Chondrocyte (in vitro differentiated cells): ENCODE measurements at regions not wholly inside any gene's neighbourhood (a gene's known extent, or its start where the extent isn't known, plus 50 kb on each side); places are given as distances from the start of the nearest gene placed in this dataset.

Source experiments
- DNase-seq: peaks from one replicate; pipeline ENCODE4 v3.0.0; 2021; ENCODE audit warnings: mixed read lengths, low spot score
- H3K27ac Mint-ChIP-seq: one replicate; pipeline ENCODE4 v1.8.0; 2021; ENCODE audit warnings: mild to moderate bottlenecking, moderate library complexity, mixed read lengths; ENCODE audit not compliant: unreplicated experiment
- H3K27me3 Mint-ChIP-seq: 2 replicates; pipeline ENCODE4 v1.8.0; 2021; ENCODE audit warnings: low read depth, mixed read lengths
- H3K36me3 Mint-ChIP-seq: 2 replicates; pipeline ENCODE4 v1.8.0; 2021; ENCODE audit warnings: low read depth, mixed read lengths
- H3K4me1 Mint-ChIP-seq: 2 replicates; pipeline ENCODE4 v1.8.0; 2021; ENCODE audit warnings: low read depth, mild to moderate bottlenecking, mixed read lengths
- H3K4me3 Mint-ChIP-seq: one replicate; pipeline ENCODE4 v1.8.0; 2021; ENCODE audit warnings: mild to moderate bottlenecking, moderate library complexity, mixed read lengths; ENCODE audit not compliant: unreplicated experiment
- H3K9me3 Mint-ChIP-seq: 2 replicates; pipeline ENCODE4 v1.8.0; 2021; ENCODE audit warnings: low read depth, mixed read lengths
- TF ChIP-seq, protein P1 (sequence below): fragments of 200-600 bp; sonication (generic); IDR thresholded peaks from 2 replicates; pipeline ENCODE4 v1.5.0; 2021; ENCODE audit warnings: antibody characterized with exemption, mild to moderate bottlenecking, moderate library complexity

DNA sequence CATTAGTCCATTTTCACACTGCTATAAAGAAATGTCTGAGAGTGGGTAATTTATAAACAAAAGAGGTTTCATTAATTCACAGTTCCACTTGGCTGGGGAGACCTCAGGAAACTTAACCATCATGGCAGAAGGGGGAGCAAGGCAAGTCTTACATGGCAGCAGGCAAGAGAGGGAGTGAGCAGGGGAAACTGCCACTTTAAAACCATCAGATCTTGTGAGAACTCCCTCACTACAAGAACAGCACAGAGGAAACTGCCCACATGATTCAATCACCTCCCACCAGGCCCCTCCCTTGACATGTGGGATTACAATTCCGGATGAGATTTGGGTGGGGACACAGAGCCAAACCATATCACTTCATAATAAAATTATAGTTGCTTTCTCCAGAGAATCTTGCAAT is 365.5 kb upstream of the ID2 start:
- TF ChIP-seq, protein P1, sequence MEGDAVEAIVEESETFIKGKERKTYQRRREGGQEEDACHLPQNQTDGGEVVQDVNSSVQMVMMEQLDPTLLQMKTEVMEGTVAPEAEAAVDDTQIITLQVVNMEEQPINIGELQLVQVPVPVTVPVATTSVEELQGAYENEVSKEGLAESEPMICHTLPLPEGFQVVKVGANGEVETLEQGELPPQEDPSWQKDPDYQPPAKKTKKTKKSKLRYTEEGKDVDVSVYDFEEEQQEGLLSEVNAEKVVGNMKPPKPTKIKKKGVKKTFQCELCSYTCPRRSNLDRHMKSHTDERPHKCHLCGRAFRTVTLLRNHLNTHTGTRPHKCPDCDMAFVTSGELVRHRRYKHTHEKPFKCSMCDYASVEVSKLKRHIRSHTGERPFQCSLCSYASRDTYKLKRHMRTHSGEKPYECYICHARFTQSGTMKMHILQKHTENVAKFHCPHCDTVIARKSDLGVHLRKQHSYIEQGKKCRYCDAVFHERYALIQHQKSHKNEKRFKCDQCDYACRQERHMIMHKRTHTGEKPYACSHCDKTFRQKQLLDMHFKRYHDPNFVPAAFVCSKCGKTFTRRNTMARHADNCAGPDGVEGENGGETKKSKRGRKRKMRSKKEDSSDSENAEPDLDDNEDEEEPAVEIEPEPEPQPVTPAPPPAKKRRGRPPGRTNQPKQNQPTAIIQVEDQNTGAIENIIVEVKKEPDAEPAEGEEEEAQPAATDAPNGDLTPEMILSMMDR, result no peak
- Mint-ChIP-seq H3K4me3 (no peak overlapping the region), H3K36me3 (no peaks in the 10 kb centered on the region), H3K9me3 (no peaks in the 10 kb centered on the region), H3K27ac (no peak overlapping the region), H3K4me1 (no peaks in the 10 kb centered on the region), H3K27me3 (peaks cover 15% of the 10 kb centered on the region)
- no peak for DNase-seq

- no peaks in the 10 kb centered on the region for H3K36me3 Mint-ChIP-seq
- H3K4me3 Mint-ChIP-seq, result no peak overlapping the region
- no peaks in the 10 kb centered on the region for H3K4me1 Mint-ChIP-seq
- peaks cover 15% of the 10 kb centered on the region for H3K27me3 Mint-ChIP-seq
- TF ChIP-seq, protein P1, result no peak
- no peak overlapping the region for H3K27ac Mint-ChIP-seq
- H3K9me3 Mint-ChIP-seq, result no peaks in the 10 kb centered on the region
- no peak for DNase-seq
These were observed 364.4 kb upstream of the ID2 start for GRCh38 chr2:8317418-8317817.

DNA sequence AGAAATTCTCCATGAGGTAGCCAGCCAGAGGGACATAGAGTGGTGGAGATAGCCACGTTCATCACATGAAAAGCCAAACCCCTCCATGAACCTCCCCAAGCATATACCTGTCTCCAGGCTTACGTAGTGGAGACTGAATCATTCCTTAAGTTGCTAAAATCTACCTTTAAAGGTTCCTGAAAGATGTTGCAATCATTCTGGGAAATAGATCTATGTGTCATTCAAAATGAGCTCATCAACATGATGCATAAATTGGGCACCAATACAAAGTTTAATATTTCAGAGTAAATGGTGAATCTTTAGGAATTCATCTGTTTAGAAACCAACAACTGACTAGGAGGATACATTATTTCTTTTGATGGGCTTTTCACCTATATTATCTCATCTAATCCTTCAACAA is 362.6 kb upstream of the ID2 start:
- Mint-ChIP-seq H3K36me3 (no peaks in the 10 kb centered on the region), H3K9me3 (peaks cover 9% of the 10 kb centered on the region), H3K4me1 (no peaks in the 10 kb centered on the region), H3K27me3 (peaks cover 23% of the 10 kb centered on the region), H3K4me3 (no peak overlapping the region), H3K27ac (no peak overlapping the region)
- TF ChIP-seq, protein P1, result no peak
- no peak for DNase-seq

GRCh38 chr2:8320311-8321066 is 361.4 kb upstream of the ID2 start:
- Mint-ChIP-seq H3K36me3 (no peaks in the 10 kb centered on the region), H3K4me3 (no peak overlapping the region), H3K27me3 (peaks cover 31% of the 10 kb centered on the region), H3K9me3 (peaks cover 9% of the 10 kb centered on the region), H3K4me1 (no peaks in the 10 kb centered on the region), H3K27ac (no peak overlapping the region)
- TF ChIP-seq, protein P1, result no peak
- DNase-seq, result no peak

DNA sequence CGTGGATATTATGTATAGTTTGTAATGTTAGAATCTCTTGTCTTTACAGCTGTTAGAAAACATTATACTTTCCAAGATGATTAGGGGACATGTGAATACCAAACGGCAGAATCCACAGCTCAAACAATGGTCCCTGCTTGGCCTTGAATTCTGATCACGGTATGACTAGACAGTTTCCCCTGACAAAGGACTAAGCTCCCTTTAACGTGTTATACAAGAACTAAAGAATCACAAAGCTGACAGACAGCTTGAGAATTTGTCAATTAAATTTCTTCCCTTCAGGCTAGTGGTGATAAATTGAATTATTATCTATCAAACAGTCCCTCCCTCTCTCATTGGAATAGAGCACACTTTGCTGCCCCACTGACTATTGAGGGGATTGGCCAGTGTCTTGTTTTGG is 359.2 kb upstream of the ID2 start:
- TF ChIP-seq, protein P1, result no peak
- no peak overlapping the region for H3K27ac Mint-ChIP-seq
- no peaks in the 10 kb centered on the region for H3K36me3 Mint-ChIP-seq
- H3K9me3 Mint-ChIP-seq, result peaks cover 9% of the 10 kb centered on the region
- H3K27me3 Mint-ChIP-seq, result peaks cover 30% of the 10 kb centered on the region
- no peak for DNase-seq
- H3K4me3 Mint-ChIP-seq, result no peak overlapping the region
- H3K4me1 Mint-ChIP-seq, result no peaks in the 10 kb centered on the region
